HepG2 (cell line): ENCODE measurements at regions not wholly inside any gene's neighbourhood (a gene's known extent, or its start where the extent isn't known, plus 50 kb on each side); places are given as distances from the start of the nearest gene placed in this dataset.

Experiments used
- ATAC-seq: fragments of 200-7000 bp; cut with Tn5 transposase; 3 replicates; pipeline ENCODE4 v1.9.1; 2020; ENCODE audit warnings: mild to moderate bottlenecking, moderate library complexity
- BruUV-seq: library from RNA; stranded (reverse); fragments of 400-500 nt; replicated peaks from 2 replicates; lab custom pipeline; 2021; lab: Mats Ljungman, UMichigan
- CTCF ChIA-PET: fragments of 300-600 bp; formaldehyde crosslinking; extraction: SDS; loops from one replicate; lab custom pipeline; 2021; ENCODE audit warnings: low total read pairs, inconsistent platforms, low intra/inter-chr PET ratio; lab: Yijun Ruan, JAX
- POLR2A ChIA-PET: fragments of 350-600 bp; sonication (Branson Sonifier 250); formaldehyde crosslinking; loops from one replicate; lab custom pipeline; 2020; ENCODE audit warnings: antibody characterized with exemption, inconsistent platforms; lab: Yijun Ruan, JAX
- DNase-seq: peaks from one replicate; pipeline ENCODE4 v3.0.0-alpha.2; 2015; ENCODE audit warnings: low spot score
- FAIRE-seq: peaks from 3 replicates; lab custom pipeline; 2011; peaks lifted over from hg19 to GRCh38; lab: Jason Lieb, UNC
- H2AFZ ChIP-seq: one replicate; pipeline ENCODE4 v1.6.1; 2011; ENCODE audit warnings: low read length, inconsistent platforms
- H3K27ac ChIP-seq: fragments of 300-600 bp; 3 replicates; pipeline ENCODE4 v1.8.0; 2011; ENCODE audit warnings: mixed run types, mild to moderate bottlenecking, mixed read lengths, low read length, inconsistent platforms; ENCODE audit not compliant: insufficient read depth; ENCODE audit errors: extremely low read length
- H3K27me3 ChIP-seq, 2 experiments: fragments of 200-600 bp in 1 of 2; 2 replicates in 1 of 2; 3 replicates in 1 of 2; pipeline versions ENCODE4 v1.6.0 to v1.8.0; 2011; ENCODE audit warnings: low read length in 2 of 2, mild to moderate bottlenecking in 2 of 2, moderate library complexity in 2 of 2, inconsistent platforms in 1 of 2; ENCODE audit not compliant: insufficient read depth in 2 of 2, control insufficient read depth in 1 of 2
- H3K36me3 ChIP-seq, 2 experiments: fragments of 200-600 bp in 1 of 2; replicated peaks in 1 of 2; 2 replicates in 1 of 2; 3 replicates in 1 of 2; pipeline versions ENCODE4 v1.5.1 to v1.8.0; 2011; ENCODE audit warnings: low read length in 2 of 2, inconsistent platforms in 1 of 2; ENCODE audit not compliant: insufficient read depth in 2 of 2, control insufficient read depth in 1 of 2
- H3K4me1 ChIP-seq: 2 replicates; pipeline ENCODE4 v1.5.1; 2012; ENCODE audit warnings: low read length, inconsistent platforms; ENCODE audit not compliant: insufficient read depth
- H3K4me2 ChIP-seq: 2 replicates; pipeline ENCODE4 v1.6.0; 2011; ENCODE audit warnings: low read depth, low read length, inconsistent platforms
- H3K4me3 ChIP-seq, 3 experiments: fragments of 200-600 bp in 1 of 3; sonication (generic), shearing (Covaris generic) in 1 of 3; replicated peaks in 1 of 3; 2 replicates each; pipeline ENCODE4 v1.5.1; 2011 to 2016; ENCODE audit warnings: low read length in 3 of 3, inconsistent platforms in 2 of 3, low read depth in 2 of 3, mild to moderate bottlenecking in 2 of 3, control low read depth in 1 of 3, mixed read lengths in 1 of 3; ENCODE audit not compliant: insufficient read depth in 1 of 3
- H3K79me2 ChIP-seq: one replicate; pipeline ENCODE4 v1.6.1; 2011; ENCODE audit warnings: low read length, inconsistent platforms; ENCODE audit not compliant: insufficient read depth
- H3K9ac ChIP-seq: 2 replicates; pipeline ENCODE4 v1.6.0; 2011; ENCODE audit warnings: mild to moderate bottlenecking, low read depth, low read length, inconsistent platforms; ENCODE audit not compliant: insufficient read depth
- H3K9me3 ChIP-seq: 2 replicates; pipeline ENCODE4 v1.5.1; 2012; ENCODE audit warnings: mild to moderate bottlenecking, low read length
- H4K20me1 ChIP-seq: 2 replicates; pipeline ENCODE4 v1.6.0; 2011; ENCODE audit warnings: inconsistent platforms, mild to moderate bottlenecking, low read length, moderate library complexity; ENCODE audit not compliant: insufficient read depth
- ARID4A ChIP-seq: sonication (generic); formaldehyde crosslinking; IDR thresholded peaks from 2 replicates; pipeline ENCODE4 v1.5.0; 2020; ENCODE audit warnings: mild to moderate bottlenecking, missing genetic modification reagents, borderline replicate concordance
- ARNTL ChIP-seq: sonication (generic); formaldehyde crosslinking; IDR thresholded peaks from 2 replicates; pipeline ENCODE4 v1.4.0; 2020; ENCODE audit warnings: mild to moderate bottlenecking, missing genetic modification reagents
- BRD4 ChIP-seq: sonication (generic); formaldehyde crosslinking; IDR thresholded peaks from 2 replicates; pipeline ENCODE4 v1.4.0; 2020; ENCODE audit warnings: missing genetic modification reagents
- EHMT2 ChIP-seq: fragments of 200-600 bp; sonication (generic); IDR thresholded peaks from 2 replicates; pipeline ENCODE4 v1.7.0; 2017; ENCODE audit warnings: antibody characterized with exemption, low read depth, low read length, borderline replicate concordance
- GPN1 ChIP-seq: sonication (generic); formaldehyde crosslinking; IDR thresholded peaks from 2 replicates; pipeline ENCODE4 v1.5.1; 2020; ENCODE audit warnings: missing genetic modification reagents, borderline replicate concordance
- HINFP ChIP-seq: sonication (generic); formaldehyde crosslinking; IDR thresholded peaks from 2 replicates; pipeline ENCODE4 v1.4.0; 2020; ENCODE audit warnings: low read depth, mild to moderate bottlenecking, missing genetic modification reagents
- MAFK ChIP-seq, 2 experiments: IDR thresholded peaks in 1 of 2; conservative IDR thresholded peaks in 1 of 2; 2 replicates each; pipeline ENCODE4 v1.6.1; 2011; ENCODE audit warnings: improper control_type of control experiment in 2 of 2, low read length in 2 of 2
- MAZ ChIP-seq, 2 experiments: sonication (generic) in 1 of 2; formaldehyde crosslinking in 1 of 2; IDR thresholded peaks; 2 replicates each; pipeline versions ENCODE4 v1.5.0 to v1.6.1; 2012 to 2020; ENCODE audit warnings: low read depth in 2 of 2, mild to moderate bottlenecking in 2 of 2, borderline replicate concordance in 1 of 2, improper control_type of control experiment in 1 of 2, low read length in 1 of 2, missing genetic modification reagents in 1 of 2, moderate library complexity in 1 of 2
- PLRG1 ChIP-seq: fragments of 450-650 bp; conservative IDR thresholded peaks from 2 replicates; pipeline ENCODE4 v1.6.1; 2016
- PLSCR1 ChIP-seq: sonication (generic); formaldehyde crosslinking; IDR thresholded peaks from 2 replicates; pipeline ENCODE4 v1.5.0; 2020; ENCODE audit warnings: missing genetic modification reagents, mild to moderate bottlenecking, borderline replicate concordance
- ZBTB1 ChIP-seq: sonication (generic); formaldehyde crosslinking; IDR thresholded peaks from 2 replicates; pipeline ENCODE4 v1.4.0; 2020; ENCODE audit warnings: missing genetic modification reagents, borderline replicate concordance
- ZBTB7A ChIP-seq: sonication (generic); formaldehyde crosslinking; IDR thresholded peaks from 2 replicates; pipeline ENCODE4 v1.8.0; 2022; ENCODE audit warnings: mild to moderate bottlenecking, missing genetic modification reagents
- ZNF17 ChIP-seq: sonication (generic); formaldehyde crosslinking; IDR thresholded peaks from 2 replicates; pipeline ENCODE4 v1.5.0; 2020; ENCODE audit warnings: mild to moderate bottlenecking, missing genetic modification reagents
- ZNF275 ChIP-seq: sonication (generic); formaldehyde crosslinking; IDR thresholded peaks from 2 replicates; pipeline ENCODE4 v1.8.0; 2022; ENCODE audit warnings: missing genetic modification reagents, mild to moderate bottlenecking, inconsistent platforms, borderline replicate concordance
- ZNF607 ChIP-seq: sonication (generic); formaldehyde crosslinking; IDR thresholded peaks from 2 replicates; pipeline ENCODE4 v1.5.1; 2020; ENCODE audit warnings: missing genetic modification reagents, mild to moderate bottlenecking, borderline replicate concordance
- ZNF652 ChIP-seq: IDR thresholded peaks from 2 replicates; pipeline ENCODE4 v1.6.1; 2016; ENCODE audit warnings: low read depth, borderline replicate concordance
- ZNF850 ChIP-seq: sonication (generic); formaldehyde crosslinking; conservative IDR thresholded peaks from 2 replicates; pipeline ENCODE4 v1.9.0; 2021; ENCODE audit warnings: mild to moderate bottlenecking, missing genetic modification reagents
- ZNF878 ChIP-seq: sonication (generic); formaldehyde crosslinking; IDR thresholded peaks from 2 replicates; pipeline ENCODE4 v1.8.1; 2023; ENCODE audit warnings: mild to moderate bottlenecking, missing genetic modification reagents, moderate library complexity
- WGBS: methylation state at CpG from one replicate; pipeline ENCODE4 v1.1.6; 2017; ENCODE audit warnings: low lambda C conversion rate; 5-methylcytosine and 5-hydroxymethylcytosine counted together
- in situ Hi-C: cut with HindIII; loops from 2 replicates; pipeline ENCODE4 v1.10.0; 2017; ENCODE audit warnings: low pct_unique_long_range_greater_than_20kb; ENCODE audit not compliant: extremely low pct_ligation_motif_present
- intact Hi-C: fragments of 100-400 bp; cut with micrococcal nuclease; formaldehyde crosslinking; loops from one replicate; pipeline ENCODE4 v1.10.0; 2022; ENCODE audit not compliant: unreplicated experiment

- no TSS peak for BruUV-seq
- in situ Hi-C loops: no loop called here
- DNase-seq (no peak), ATAC-seq (no peak), FAIRE-seq (no peak)
- no peaks in the 10 kb centered on the region for H3K4me1 ChIP-seq
- H2AFZ ChIP-seq: no peak overlapping the region
- peaks cover 0 to 5% of the 10 kb centered on the region in 2 experiments; a peak in 2 of 5 replicates for H3K27me3 ChIP-seq
- 39% methylated on average over 2 of the region's 2 CpGs for WGBS
- intact Hi-C loops: no loop called here
- H3K79me2 ChIP-seq: no peaks in the 10 kb centered on the region
- H3K9ac ChIP-seq: no peak overlapping the region
- ChIA-PET CTCF (no interaction called here), POLR2A (no interaction called here)
- no peak overlapping the region for H3K27ac ChIP-seq
- TF ChIP-seq PLRG1 (no peak), MAFK (conservative IDR thresholded peaks at IDR 0.05 in 1 of 2, IDR thresholded peaks at IDR 0.05 in 1 of 2; ENCODE audit: low read length in 2 of 2) (no peak), ZNF652 (CRISPR knock-in tag) (no peak), HINFP (CRISPR knock-in tag) (no peak), ARNTL (CRISPR knock-in tag) (no peak), PLSCR1 (CRISPR knock-in tag) (no peak), BRD4 (no peak), ZNF607 (CRISPR knock-in tag) (no peak), MAZ (IDR thresholded peaks at IDR 0.05; ENCODE audit: borderline replicate concordance, low read depth, low read length) (no peak), MAZ (CRISPR knock-in tag; IDR thresholded peaks at IDR 0.05; ENCODE audit: low read depth) (no peak), ARID4A (CRISPR knock-in tag) (no peak), GPN1 (CRISPR knock-in tag) (no peak), ZNF17 (CRISPR knock-in tag) (no peak), EHMT2 (no peak), ZNF275 (CRISPR knock-in tag) (no peak), ZNF850 (CRISPR knock-in tag) (no peak), ZBTB1 (CRISPR knock-in tag) (no peak), ZBTB7A (CRISPR knock-in tag) (no peak), ZNF878 (CRISPR knock-in tag) (no peak)
- no peaks in the 10 kb centered on the region for H4K20me1 ChIP-seq
- no peaks in the 10 kb centered on the region for H3K36me3 ChIP-seq
- H3K9me3 ChIP-seq: no peaks in the 10 kb centered on the region
- H3K4me3 ChIP-seq: no peak overlapping the region
- H3K4me2 ChIP-seq: no peak overlapping the region
Measured at GRCh38 chr5:172535108-172535445, 80.8 kb upstream of the SH3PXD2B start.
